IMR-90 (cell line): ENCODE measurements at regions not wholly inside any gene's neighbourhood (a gene's known extent, or its start where the extent isn't known, plus 50 kb on each side); places are given as distances from the start of the nearest gene placed in this dataset.

Experiments used
- ATAC-seq: fragments of 200-7000 bp; cut with Tn5 transposase; 2 replicates; pipeline ENCODE4 v1.9.1; 2020; ENCODE audit warnings: low read depth, mild to moderate bottlenecking, moderate library complexity
- BruUV-seq: library from RNA; stranded (reverse); fragments of 400-500 nt; replicated peaks from 2 replicates; lab custom pipeline; 2021; lab: Mats Ljungman, UMichigan
- CTCF ChIA-PET: fragments of 300-600 bp; formaldehyde crosslinking; extraction: SDS; loops from one replicate; lab custom pipeline; 2021; ENCODE audit warnings: antibody characterized with exemption; lab: Yijun Ruan, JAX
- POLR2A ChIA-PET: fragments of 300-600 bp; sonication (Branson Sonifier 250); formaldehyde crosslinking; loops from one replicate; lab custom pipeline; 2022; ENCODE audit warnings: antibody characterized with exemption; ENCODE audit not compliant: unreplicated experiment; lab: Charles Lee
- DNase-seq: peaks from one replicate; pipeline ENCODE4 v3.0.0; 2013
- H2AFZ ChIP-seq: replicated peaks from 2 replicates; pipeline ENCODE3; 2013; ENCODE audit warnings: low read length, mild to moderate bottlenecking; ENCODE audit not compliant: poor library complexity
- H2AK5ac ChIP-seq: 2 replicates; pipeline ENCODE4 v1.6.1; 2013; ENCODE audit warnings: low read depth, low read length, inconsistent platforms
- H2AK9ac ChIP-seq: replicated peaks from 2 replicates; pipeline ENCODE3; 2013; ENCODE audit warnings: mild to moderate bottlenecking, low read depth, low read length, moderate library complexity; ENCODE audit not compliant: poor library complexity
- H2BK120ac ChIP-seq: 2 replicates; pipeline ENCODE4 v1.6.1; 2013; ENCODE audit warnings: low read depth, low read length, inconsistent platforms
- H2BK15ac ChIP-seq: 3 replicates; pipeline ENCODE4 v1.6.1; 2013; ENCODE audit warnings: low read depth, low read length, inconsistent platforms
- H2BK20ac ChIP-seq: 2 replicates; pipeline ENCODE4 v1.6.1; 2013; ENCODE audit warnings: low read depth, mild to moderate bottlenecking, inconsistent platforms, low read length, moderate library complexity
- H2BK5ac ChIP-seq: 2 replicates; pipeline ENCODE4 v1.6.1; 2013; ENCODE audit warnings: mild to moderate bottlenecking, low read depth, low read length, inconsistent platforms; ENCODE audit not compliant: poor library complexity, severe bottlenecking
- H3K14ac ChIP-seq: replicated peaks from 2 replicates; pipeline ENCODE4 v1.6.1; 2013; ENCODE audit warnings: low read depth, low read length, inconsistent platforms
- H3K18ac ChIP-seq: 2 replicates; pipeline ENCODE4 v1.6.1; 2013; ENCODE audit warnings: low read depth, low read length, control low read depth
- H3K23ac ChIP-seq: 2 replicates; pipeline ENCODE4 v1.6.1; 2013; ENCODE audit warnings: low read depth, low read length, inconsistent platforms
- H3K27ac ChIP-seq: 2 replicates; pipeline ENCODE4 v1.5.1; 2013; ENCODE audit warnings: mild to moderate bottlenecking, control low read depth, low read length; ENCODE audit not compliant: insufficient read depth
- H3K27me3 ChIP-seq: 2 replicates; pipeline ENCODE4 v1.6.1; 2013; ENCODE audit warnings: low read length; ENCODE audit not compliant: control insufficient read depth, insufficient read depth
- H3K36me3 ChIP-seq: 2 replicates; pipeline ENCODE4 v1.6.1; 2013; ENCODE audit warnings: low read length, mixed read lengths; ENCODE audit not compliant: control insufficient read depth, insufficient read depth
- H3K4ac ChIP-seq: 2 replicates; pipeline ENCODE4 v1.6.1; 2013; ENCODE audit warnings: low read depth, low read length, inconsistent platforms
- H3K4me1 ChIP-seq: 2 replicates; pipeline ENCODE4 v1.6.1; 2013; ENCODE audit warnings: low read length, mixed read lengths; ENCODE audit not compliant: control insufficient read depth, insufficient read depth
- H3K4me2 ChIP-seq: 2 replicates; pipeline ENCODE4 v1.6.1; 2013; ENCODE audit warnings: low read depth, mild to moderate bottlenecking, control low read depth, low read length, moderate library complexity
- H3K4me3 ChIP-seq: 2 replicates; pipeline ENCODE4 v1.5.1; 2013; ENCODE audit warnings: low read depth, mild to moderate bottlenecking, control low read depth, low read length, moderate library complexity; ENCODE audit not compliant: insufficient read depth
- H3K56ac ChIP-seq: 2 replicates; pipeline ENCODE4 v1.6.1; 2013; ENCODE audit warnings: low read length, inconsistent platforms; ENCODE audit not compliant: insufficient read depth; ENCODE audit errors: extremely low read depth
- H3K79me1 ChIP-seq, 2 experiments: 2 replicates each; pipeline ENCODE4 v1.6.1; 2013; ENCODE audit warnings: low read length in 2 of 2, inconsistent platforms in 1 of 2, low read depth in 1 of 2
- H3K9ac ChIP-seq: 2 replicates; pipeline ENCODE4 v1.6.1; 2013; ENCODE audit warnings: low read depth, low read length, control low read depth
- H3K9me1 ChIP-seq: 2 replicates; pipeline ENCODE4 v1.6.1; 2013; ENCODE audit warnings: low read length, inconsistent platforms; ENCODE audit not compliant: insufficient read depth
- H3K9me3 ChIP-seq: 2 replicates; pipeline ENCODE4 v1.6.1; 2013; ENCODE audit warnings: low read length; ENCODE audit not compliant: control insufficient read depth, insufficient read depth
- H4K20me1 ChIP-seq: 2 replicates; pipeline ENCODE4 v1.6.1; 2013; ENCODE audit warnings: low read length, inconsistent platforms; ENCODE audit not compliant: insufficient read depth
- H4K5ac ChIP-seq: 2 replicates; pipeline ENCODE4 v1.6.1; 2013; ENCODE audit warnings: mild to moderate bottlenecking, low read depth, low read length, control low read depth
- H4K8ac ChIP-seq, 2 experiments: 2 replicates each; pipeline ENCODE4 v1.6.1; 2013; ENCODE audit warnings: low read depth in 2 of 2, low read length in 2 of 2, control low read depth in 1 of 2, inconsistent platforms in 1 of 2
- H4K91ac ChIP-seq: 2 replicates; pipeline ENCODE4 v1.6.1; 2013; ENCODE audit warnings: low read depth, low read length, inconsistent platforms; ENCODE audit not compliant: insufficient read depth
- CEBPB ChIP-seq: IDR thresholded peaks from 2 replicates; pipeline ENCODE4 v1.6.1; 2012; ENCODE audit warnings: low read depth, low read length, improper control_type of control experiment
- CHD1 ChIP-seq: IDR thresholded peaks from 2 replicates; pipeline ENCODE4 v1.6.1; 2012; ENCODE audit warnings: low read depth, low read length, improper control_type of control experiment
- FOS ChIP-seq: fragments of 150-350 bp; IDR thresholded peaks from 2 replicates; pipeline ENCODE4 v1.6.1; 2016; ENCODE audit warnings: low read depth, low read length
- MAFK ChIP-seq: IDR thresholded peaks from 2 replicates; pipeline ENCODE4 v1.6.1; 2012; ENCODE audit warnings: low read depth, low read length, improper control_type of control experiment
- MXI1 ChIP-seq: IDR thresholded peaks from 2 replicates; pipeline ENCODE4 v1.6.1; 2012; ENCODE audit warnings: low read depth, mild to moderate bottlenecking, low read length, moderate library complexity, borderline replicate concordance
- NFE2L2 ChIP-seq: fragments of 150-350 bp; IDR thresholded peaks from 2 replicates; pipeline ENCODE4 v1.6.1; 2016; ENCODE audit warnings: low read depth, mild to moderate bottlenecking, low read length
- POLR2A ChIP-seq: IDR thresholded peaks from 2 replicates; pipeline ENCODE4 v1.6.1; 2012; ENCODE audit warnings: mild to moderate bottlenecking, low read depth, low read length
- RCOR1 ChIP-seq: IDR thresholded peaks from 2 replicates; pipeline ENCODE4 v1.6.1; 2012; ENCODE audit warnings: mild to moderate bottlenecking, low read length, improper control_type of control experiment; ENCODE audit not compliant: insufficient replicate concordance
- whole genome bisulfite sequencing, 2 experiments: methylation state at CpG; one replicate each; pipeline versions ENCODE4 v1.1.5 to v1.1.7; 2013; ENCODE audit warnings: missing lambda C conversion rate in 2 of 2; ENCODE audit not compliant: insufficient read length in 1 of 2; ENCODE audit errors: extremely low coverage in 2 of 2; 5-methylcytosine and 5-hydroxymethylcytosine counted together
- dilution Hi-C: fragments of 300-500 bp; cut with HindIII; formaldehyde crosslinking; loops from one replicate; pipeline ENCODE4 v1.14.3; 2018; ENCODE audit warnings: low sequenced_read_pairs; ENCODE audit not compliant: unreplicated experiment
- in situ Hi-C: fragments of 300-500 bp; cut with MboI; formaldehyde crosslinking; loops from 3 replicates; pipeline ENCODE4 v1.14.3; 2019; ENCODE audit warnings: low sequenced_read_pairs, inconsistent platforms, mixed read lengths
- intact Hi-C: fragments of 100-400 bp; cut with micrococcal nuclease; formaldehyde crosslinking; loops from 2 replicates; pipeline ENCODE4 v1.10.0; 2022

- Histone ChIP-seq H4K91ac (no peak overlapping the region), H3K56ac (no peak overlapping the region), H3K4me3 (no peak overlapping the region), H4K20me1 (no peaks in the 10 kb centered on the region), H2BK15ac (no peak overlapping the region), H2BK20ac (no peak overlapping the region), H3K9ac (no peak overlapping the region), H3K23ac (no peak overlapping the region), H3K4ac (no peak overlapping the region), H3K9me1 (no peaks in the 10 kb centered on the region), H2BK5ac (no peak overlapping the region), H3K27me3 (no peaks in the 10 kb centered on the region), H3K36me3 (no peaks in the 10 kb centered on the region), H2AFZ (no peak overlapping the region), H4K5ac (no peak overlapping the region), H3K4me1 (no peaks in the 10 kb centered on the region), H2AK5ac (no peak overlapping the region), H3K18ac (no peak overlapping the region), H3K79me1 (no peaks in the 10 kb centered on the region), H3K14ac (no peak overlapping the region), H4K8ac (no peak overlapping the region), H3K27ac (no peak overlapping the region), H2AK9ac (no peak overlapping the region), H3K9me3 (peaks cover 2% of the 10 kb centered on the region; the same call in 1 of the 2 replicates), H3K4me2 (no peak overlapping the region), H2BK120ac (no peak overlapping the region)
- no CpG with 5 or more reads among the region's 1 CpG for WGBS, 2 experiments
- no peak for TF ChIP-seq MAFK
- no peak for TF ChIP-seq CHD1
- no peak for TF ChIP-seq NFE2L2
- TF ChIP-seq CEBPB, result no peak
- TF ChIP-seq MXI1, result no peak
- TF ChIP-seq RCOR1, result no peak
- no peak for TF ChIP-seq FOS
- no peak for TF ChIP-seq POLR2A
- in situ Hi-C loops, result no loop called here
- dilution Hi-C loops, result no loop called here
- ChIA-PET POLR2A (no interaction called here), CTCF (no interaction called here)
- intact Hi-C loops, result no loop called here
- ATAC-seq (no peak), DNase-seq (no peak)
- BruUV-seq, result no TSS peak
Measured at GRCh38 chr9:117907420-117907819, 203.2 kb downstream of the TLR4 start.
